HepG2 (cell line): ENCODE measurements at regions not wholly inside any gene's neighbourhood (a gene's known extent, or its start where the extent isn't known, plus 50 kb on each side); places are given as distances from the start of the nearest gene placed in this dataset.

Experiments
- ATAC-seq: fragments of 200-7000 bp; cut with Tn5 transposase; 3 replicates; pipeline ENCODE4 v1.9.1; 2020; ENCODE audit warnings: mild to moderate bottlenecking, moderate library complexity
- BruUV-seq: library from RNA; stranded (reverse); fragments of 400-500 nt; replicated peaks from 2 replicates; lab custom pipeline; 2021; lab: Mats Ljungman, UMichigan
- CTCF ChIA-PET: fragments of 300-600 bp; formaldehyde crosslinking; extraction: SDS; loops from one replicate; lab custom pipeline; 2021; ENCODE audit warnings: low total read pairs, inconsistent platforms, low intra/inter-chr PET ratio; lab: Yijun Ruan, JAX
- POLR2A ChIA-PET: fragments of 350-600 bp; sonication (Branson Sonifier 250); formaldehyde crosslinking; loops from one replicate; lab custom pipeline; 2020; ENCODE audit warnings: antibody characterized with exemption, inconsistent platforms; lab: Yijun Ruan, JAX
- DNase-seq: peaks from one replicate; pipeline ENCODE4 v3.0.0-alpha.2; 2015; ENCODE audit warnings: low spot score
- FAIRE-seq: peaks from 3 replicates; lab custom pipeline; 2011; peaks lifted over from hg19 to GRCh38; lab: Jason Lieb, UNC
- H2AFZ ChIP-seq: one replicate; pipeline ENCODE4 v1.6.1; 2011; ENCODE audit warnings: low read length, inconsistent platforms
- H3K27ac ChIP-seq: fragments of 300-600 bp; 3 replicates; pipeline ENCODE4 v1.8.0; 2011; ENCODE audit warnings: mixed run types, mild to moderate bottlenecking, mixed read lengths, low read length, inconsistent platforms; ENCODE audit not compliant: insufficient read depth; ENCODE audit errors: extremely low read length
- H3K27me3 ChIP-seq, 2 experiments: fragments of 200-600 bp in 1 of 2; 2 replicates in 1 of 2; 3 replicates in 1 of 2; pipeline versions ENCODE4 v1.6.0 to v1.8.0; 2011; ENCODE audit warnings: low read length in 2 of 2, mild to moderate bottlenecking in 2 of 2, moderate library complexity in 2 of 2, inconsistent platforms in 1 of 2; ENCODE audit not compliant: insufficient read depth in 2 of 2, control insufficient read depth in 1 of 2
- H3K36me3 ChIP-seq, 2 experiments: fragments of 200-600 bp in 1 of 2; replicated peaks in 1 of 2; 2 replicates in 1 of 2; 3 replicates in 1 of 2; pipeline versions ENCODE4 v1.5.1 to v1.8.0; 2011; ENCODE audit warnings: low read length in 2 of 2, inconsistent platforms in 1 of 2; ENCODE audit not compliant: insufficient read depth in 2 of 2, control insufficient read depth in 1 of 2
- H3K4me1 ChIP-seq: 2 replicates; pipeline ENCODE4 v1.5.1; 2012; ENCODE audit warnings: low read length, inconsistent platforms; ENCODE audit not compliant: insufficient read depth
- H3K4me2 ChIP-seq: 2 replicates; pipeline ENCODE4 v1.6.0; 2011; ENCODE audit warnings: low read depth, low read length, inconsistent platforms
- H3K4me3 ChIP-seq, 3 experiments: fragments of 200-600 bp in 1 of 3; sonication (generic), shearing (Covaris generic) in 1 of 3; replicated peaks in 1 of 3; 2 replicates each; pipeline ENCODE4 v1.5.1; 2011 to 2016; ENCODE audit warnings: low read length in 3 of 3, inconsistent platforms in 2 of 3, low read depth in 2 of 3, mild to moderate bottlenecking in 2 of 3, control low read depth in 1 of 3, mixed read lengths in 1 of 3; ENCODE audit not compliant: insufficient read depth in 1 of 3
- H3K79me2 ChIP-seq: one replicate; pipeline ENCODE4 v1.6.1; 2011; ENCODE audit warnings: low read length, inconsistent platforms; ENCODE audit not compliant: insufficient read depth
- H3K9ac ChIP-seq: 2 replicates; pipeline ENCODE4 v1.6.0; 2011; ENCODE audit warnings: mild to moderate bottlenecking, low read depth, low read length, inconsistent platforms; ENCODE audit not compliant: insufficient read depth
- H3K9me3 ChIP-seq: 2 replicates; pipeline ENCODE4 v1.5.1; 2012; ENCODE audit warnings: mild to moderate bottlenecking, low read length
- H4K20me1 ChIP-seq: 2 replicates; pipeline ENCODE4 v1.6.0; 2011; ENCODE audit warnings: inconsistent platforms, mild to moderate bottlenecking, low read length, moderate library complexity; ENCODE audit not compliant: insufficient read depth
- ETS1 ChIP-seq: sonication (generic); formaldehyde crosslinking; IDR thresholded peaks from 2 replicates; pipeline ENCODE4 v1.4.0; 2020; ENCODE audit warnings: missing genetic modification reagents
- FOXO1 ChIP-seq: sonication (generic); formaldehyde crosslinking; IDR thresholded peaks from 2 replicates; pipeline ENCODE4 v1.4.0; 2020; ENCODE audit warnings: missing genetic modification reagents
- GFI1 ChIP-seq: sonication (generic); formaldehyde crosslinking; IDR thresholded peaks from 2 replicates; pipeline ENCODE4 v1.5.0; 2020; ENCODE audit warnings: missing genetic modification reagents, mild to moderate bottlenecking, borderline replicate concordance
- HINFP ChIP-seq: sonication (generic); formaldehyde crosslinking; IDR thresholded peaks from 2 replicates; pipeline ENCODE4 v1.4.0; 2020; ENCODE audit warnings: low read depth, mild to moderate bottlenecking, missing genetic modification reagents
- KAT8 ChIP-seq: IDR thresholded peaks from 2 replicates; pipeline ENCODE4 v1.6.1; 2016; ENCODE audit warnings: missing genetic modification reagents, missing compliant biosample characterization
- KLF16 ChIP-seq, 2 experiments: sonication (generic) in 1 of 2; formaldehyde crosslinking in 1 of 2; IDR thresholded peaks; 2 replicates each; pipeline versions ENCODE4 v1.6.1 to v1.8.0; 2016 to 2023; ENCODE audit warnings: missing genetic modification reagents in 2 of 2, missing compliant biosample characterization in 1 of 2
- LBX2 ChIP-seq: sonication (generic); formaldehyde crosslinking; IDR thresholded peaks from 2 replicates; pipeline ENCODE4 v1.5.0; 2020; ENCODE audit warnings: missing genetic modification reagents, mild to moderate bottlenecking, borderline replicate concordance
- PTBP1 ChIP-seq: fragments of 200-400 bp; formaldehyde crosslinking; IDR thresholded peaks from 2 replicates; pipeline ENCODE4 v1.6.1; 2018; ENCODE audit warnings: low read length, low read depth; ENCODE audit not compliant: poor library complexity, severe bottlenecking
- SOX13 ChIP-seq, 3 experiments: fragments of 450-650 bp in 1 of 3; sonication (generic) in 1 of 3; formaldehyde crosslinking in 1 of 3; IDR thresholded peaks in 2 of 3; conservative IDR thresholded peaks in 1 of 3; 2 replicates each; pipeline versions ENCODE4 v1.5.0 to v1.6.1; 2016 to 2020; ENCODE audit warnings: antibody characterized with exemption in 1 of 3, mild to moderate bottlenecking in 1 of 3, missing compliant biosample characterization in 1 of 3, missing genetic modification reagents in 1 of 3, moderate library complexity in 1 of 3
- ZBTB1 ChIP-seq: sonication (generic); formaldehyde crosslinking; IDR thresholded peaks from 2 replicates; pipeline ENCODE4 v1.4.0; 2020; ENCODE audit warnings: missing genetic modification reagents, borderline replicate concordance
- ZFAT ChIP-seq: sonication (generic); formaldehyde crosslinking; conservative IDR thresholded peaks from 2 replicates; pipeline ENCODE4 v1.8.1; 2023; ENCODE audit warnings: missing genetic modification reagents, inconsistent platforms
- ZNF24 ChIP-seq: fragments of 450-650 bp; IDR thresholded peaks from 2 replicates; pipeline ENCODE4 v1.6.1; 2017; ENCODE audit warnings: antibody characterized with exemption, mild to moderate bottlenecking
- ZNF484 ChIP-seq: sonication (generic); formaldehyde crosslinking; IDR thresholded peaks from 2 replicates; pipeline ENCODE4 v1.5.1; 2020; ENCODE audit warnings: mild to moderate bottlenecking, low read depth, missing genetic modification reagents, borderline replicate concordance
- ZNF652 ChIP-seq: IDR thresholded peaks from 2 replicates; pipeline ENCODE4 v1.6.1; 2016; ENCODE audit warnings: low read depth, borderline replicate concordance
- ZNF724P ChIP-seq: sonication (generic); formaldehyde crosslinking; IDR thresholded peaks from 2 replicates; pipeline ENCODE4 v1.8.0; 2022; ENCODE audit warnings: missing genetic modification reagents, borderline replicate concordance
- ZNF75D ChIP-seq: sonication (generic); formaldehyde crosslinking; IDR thresholded peaks from 2 replicates; pipeline ENCODE4 v1.8.1; 2023; ENCODE audit warnings: missing genetic modification reagents, mild to moderate bottlenecking, borderline replicate concordance
- ZNF879 ChIP-seq: sonication (generic); formaldehyde crosslinking; IDR thresholded peaks from 2 replicates; pipeline ENCODE4 v1.8.1; 2023; ENCODE audit warnings: missing genetic modification reagents
- WGBS: methylation state at CpG from one replicate; pipeline ENCODE4 v1.1.6; 2017; ENCODE audit warnings: low lambda C conversion rate; 5-methylcytosine and 5-hydroxymethylcytosine counted together
- in situ Hi-C: cut with HindIII; loops from 2 replicates; pipeline ENCODE4 v1.10.0; 2017; ENCODE audit warnings: low pct_unique_long_range_greater_than_20kb; ENCODE audit not compliant: extremely low pct_ligation_motif_present
- intact Hi-C: fragments of 100-400 bp; cut with micrococcal nuclease; formaldehyde crosslinking; loops from one replicate; pipeline ENCODE4 v1.10.0; 2022; ENCODE audit not compliant: unreplicated experiment

- peaks cover 11% of the 10 kb centered on the region; the same call in 1 of the 2 replicates for H3K9me3 ChIP-seq
- H3K4me1 ChIP-seq, result no peaks in the 10 kb centered on the region
- H3K27me3 ChIP-seq, result peaks cover 3 to 11% of the 10 kb centered on the region in 2 experiments; a peak in 2 of 5 replicates
- no peak overlapping the region for H3K4me2 ChIP-seq
- in situ Hi-C loops, result no loop called here
- H3K9ac ChIP-seq, result no peak overlapping the region
- no TSS peak for BruUV-seq
- 54% methylated on average over 7 of the region's 7 CpGs for WGBS
- H4K20me1 ChIP-seq, result no peaks in the 10 kb centered on the region
- no peak overlapping the region for H3K4me3 ChIP-seq
- POLR2A ChIA-PET, result no interaction called here
- DNase-seq (no peak), ATAC-seq (no peak), FAIRE-seq (no peak)
- no peak overlapping the region for H2AFZ ChIP-seq
- H3K36me3 ChIP-seq, result no peaks in the 10 kb centered on the region
- TF ChIP-seq HINFP (CRISPR knock-in tag), result no peak
- TF ChIP-seq ZNF484 (CRISPR knock-in tag), result no peak
- no peak for TF ChIP-seq KAT8 (CRISPR knock-in tag)
- no peak for TF ChIP-seq ZNF879 (CRISPR knock-in tag)
- TF ChIP-seq ZNF75D (CRISPR knock-in tag), result no peak
- no peak for TF ChIP-seq ZNF652 (CRISPR knock-in tag)
- TF ChIP-seq ZBTB1 (CRISPR knock-in tag), result no peak
- TF ChIP-seq ZFAT (CRISPR knock-in tag), result no peak
- H3K79me2 ChIP-seq, result no peaks in the 10 kb centered on the region
- CTCF ChIA-PET, result no interaction called here
- no peak overlapping the region for H3K27ac ChIP-seq
- intact Hi-C loops, result no loop called here
These were observed 67.8 kb upstream of the SDK1 start for GRCh38 chr7:3233301-3233700.

GRCh38 chr7:3234051-3234450 lies 67.0 kb upstream of the SDK1 start:
- H4K20me1 ChIP-seq, result no peaks in the 10 kb centered on the region
- ATAC-seq (no peak), DNase-seq (no peak), FAIRE-seq (no peak)
- peaks cover 11% of the 10 kb centered on the region; the same call in 1 of the 2 replicates for H3K9me3 ChIP-seq
- H3K36me3 ChIP-seq, result no peaks in the 10 kb centered on the region
- H3K27ac ChIP-seq, result no peak overlapping the region
- in situ Hi-C loops (no loop called here), intact Hi-C loops (no loop called here)
- no peaks in the 10 kb centered on the region for H3K79me2 ChIP-seq
- ChIA-PET POLR2A (no interaction called here), CTCF (no interaction called here)
- no peak overlapping the region for H3K4me2 ChIP-seq
- no peak overlapping the region for H3K9ac ChIP-seq
- peaks cover 3 to 11% of the 10 kb centered on the region in 2 experiments; a peak in 2 of 5 replicates for H3K27me3 ChIP-seq
- no peaks in the 10 kb centered on the region for H3K4me1 ChIP-seq
- BruUV-seq, result no TSS peak
- H2AFZ ChIP-seq, result no peak overlapping the region
- WGBS, result 59% methylated on average over 6 of the region's 6 CpGs
- no peak overlapping the region for H3K4me3 ChIP-seq
- TF ChIP-seq LBX2 (CRISPR knock-in tag), result no peak
- no peak for TF ChIP-seq ZNF24
- no peak for TF ChIP-seq ETS1
- TF ChIP-seq KLF16 (CRISPR knock-in tag; IDR thresholded peaks at IDR 0.05), result no peak
- TF ChIP-seq ZNF724P, result no peak
- no peak for TF ChIP-seq PTBP1
- no peak for TF ChIP-seq FOXO1
- no peak for TF ChIP-seq GFI1 (CRISPR knock-in tag)
- no peak for TF ChIP-seq SOX13 (IDR thresholded peaks at IDR 0.05)
- no peak for TF ChIP-seq SOX13 (CRISPR knock-in tag; conservative IDR thresholded peaks at IDR 0.05 in 1 of 2, IDR thresholded peaks at IDR 0.05 in 1 of 2)
